GM23338 (cell line): ENCODE measurements at regions not wholly inside any gene's neighbourhood (a gene's known extent, or its start where the extent isn't known, plus 50 kb on each side); places are given as distances from the start of the nearest gene placed in this dataset.

Experiments used
- ATAC-seq: fragments of 200-7000 bp; cut with Tn5 transposase; 3 replicates; pipeline ENCODE4 v1.9.1; 2020
- DNase-seq: peaks from one replicate; pipeline ENCODE4 v3.0.0-alpha.2; 2015; ENCODE audit warnings: low spot score
- H2AFZ ChIP-seq: fragments of 200-600 bp; sonication (generic); 2 replicates; pipeline ENCODE4 v1.8.0; 2016; ENCODE audit warnings: antibody characterized with exemption, mild to moderate bottlenecking, moderate library complexity
- H3F3A ChIP-seq: fragments of 200-600 bp; sonication (generic); replicated peaks from 2 replicates; pipeline ENCODE4 v1.8.0; 2017; ENCODE audit warnings: antibody characterized with exemption, mixed run types, low read depth
- H3K27ac ChIP-seq: fragments of 200-600 bp; sonication (generic); 2 replicates; pipeline ENCODE4 v1.6.1; 2016; ENCODE audit warnings: low read depth
- H3K27me3 ChIP-seq: fragments of 200-600 bp; sonication (generic); 2 replicates; pipeline ENCODE4 v1.8.0; 2016; ENCODE audit warnings: mild to moderate bottlenecking, mixed run types, moderate library complexity; ENCODE audit not compliant: insufficient read depth
- H3K36me3 ChIP-seq: fragments of 200-600 bp; sonication (generic); 2 replicates; pipeline ENCODE4 v1.8.0; 2016; ENCODE audit warnings: mild to moderate bottlenecking; ENCODE audit not compliant: insufficient read depth
- H3K4me1 ChIP-seq: fragments of 200-600 bp; sonication (generic); 2 replicates; pipeline ENCODE4 v1.8.0; 2016; ENCODE audit warnings: mild to moderate bottlenecking, moderate library complexity; ENCODE audit not compliant: insufficient read depth
- H3K4me2 ChIP-seq: fragments of 200-600 bp; sonication (generic); 2 replicates; pipeline ENCODE4 v1.7.1; 2017; ENCODE audit warnings: mixed run types
- H3K4me3 ChIP-seq: fragments of 200-600 bp; sonication (generic); 2 replicates; pipeline ENCODE4 v1.6.1; 2016; ENCODE audit warnings: mixed run types
- H3K79me2 ChIP-seq: fragments of 200-600 bp; sonication (generic); replicated peaks from 2 replicates; pipeline ENCODE4 v1.8.0; 2017; ENCODE audit warnings: mild to moderate bottlenecking; ENCODE audit not compliant: insufficient read depth
- H3K9me2 ChIP-seq: fragments of 200-600 bp; sonication (generic); 2 replicates; pipeline ENCODE4 v1.8.0; 2017; ENCODE audit not compliant: insufficient read depth
- H4K20me1 ChIP-seq: fragments of 200-600 bp; sonication (generic); replicated peaks from 2 replicates; pipeline ENCODE4 v1.8.0; 2017; ENCODE audit warnings: mild to moderate bottlenecking; ENCODE audit not compliant: insufficient read depth
- H3K27ac Mint-ChIP-seq: 2 replicates; pipeline ENCODE4 v1.8.0; 2020; ENCODE audit warnings: inconsistent platforms, mild to moderate bottlenecking, moderate library complexity, mixed read lengths
- H3K27me3 Mint-ChIP-seq: 3 replicates; pipeline ENCODE4 v1.8.0; 2022; ENCODE audit warnings: low read depth, mild to moderate bottlenecking, moderate library complexity, mixed read lengths, inconsistent platforms; ENCODE audit not compliant: insufficient read depth, poor library complexity
- H3K36me3 Mint-ChIP-seq: 3 replicates; pipeline ENCODE4 v1.8.0; 2021; ENCODE audit warnings: low read depth, mild to moderate bottlenecking, inconsistent platforms, moderate library complexity, mixed read lengths
- H3K4me1 Mint-ChIP-seq: 3 replicates; pipeline ENCODE4 v1.8.0; 2020; ENCODE audit warnings: mild to moderate bottlenecking, inconsistent platforms, mixed read lengths
- H3K4me3 Mint-ChIP-seq: 3 replicates; pipeline ENCODE4 v1.8.0; 2021; ENCODE audit warnings: moderate library complexity, mild to moderate bottlenecking, inconsistent platforms, mixed read lengths
- H3K9me3 Mint-ChIP-seq: 3 replicates; pipeline ENCODE4 v1.8.0; 2020; ENCODE audit warnings: moderate library complexity, mild to moderate bottlenecking, inconsistent platforms, mixed read lengths
- CREB1 ChIP-seq: fragments of 250-450 bp; sonication (Bioruptor Pico); IDR thresholded peaks from 2 replicates; pipeline ENCODE4 v1.5.0; 2020; ENCODE audit warnings: low read depth, mild to moderate bottlenecking, moderate library complexity
- CTCF ChIP-seq, 2 experiments: fragments of 200-600 bp in 1 of 2; sonication (generic) in 1 of 2; conservative IDR thresholded peaks; 2 replicates each; pipeline versions ENCODE4 v1.5.1 to v1.6.1; 2016 to 2017; ENCODE audit warnings: antibody characterized with exemption in 2 of 2, low read depth in 2 of 2, mild to moderate bottlenecking in 2 of 2, moderate library complexity in 1 of 2
- ETS1 ChIP-seq: IDR thresholded peaks from 2 replicates; pipeline ENCODE4 v1.6.1; 2016; ENCODE audit warnings: antibody characterized with exemption
- EZH2 ChIP-seq: fragments of 200-600 bp; sonication (generic); IDR thresholded peaks from one replicate; pipeline ENCODE4 v1.8.0; 2017; ENCODE audit warnings: antibody characterized with exemption, mild to moderate bottlenecking, low read depth; ENCODE audit not compliant: unreplicated experiment
- EZH2phosphoT487 ChIP-seq: fragments of 200-600 bp; sonication (generic); IDR thresholded peaks from one replicate; pipeline ENCODE4 v1.8.1; 2018; ENCODE audit warnings: antibody characterized with exemption; ENCODE audit not compliant: unreplicated experiment
- JUNB ChIP-seq: IDR thresholded peaks from one replicate; pipeline ENCODE4 v1.6.1; 2016; ENCODE audit warnings: antibody characterized with exemption; ENCODE audit not compliant: unreplicated experiment
- NANOG ChIP-seq: IDR thresholded peaks from 2 replicates; pipeline ENCODE4 v1.6.1; 2016; ENCODE audit warnings: antibody characterized with exemption, borderline replicate concordance
- POLR2AphosphoS5 ChIP-seq: IDR thresholded peaks from 2 replicates; pipeline ENCODE4 v1.6.1; 2016; ENCODE audit warnings: antibody characterized with exemption, low read depth
- REST ChIP-seq: IDR thresholded peaks from one replicate; pipeline ENCODE4 v1.6.1; 2018; ENCODE audit warnings: antibody characterized with exemption; ENCODE audit not compliant: unreplicated experiment
- STAT1 ChIP-seq: IDR thresholded peaks from one replicate; pipeline ENCODE4 v1.6.1; 2016; ENCODE audit warnings: antibody characterized with exemption; ENCODE audit not compliant: unreplicated experiment
- ZNF114 ChIP-seq: fragments of 250-450 bp; sonication (Bioruptor Pico); IDR thresholded peaks from 2 replicates; pipeline ENCODE4 v1.5.0; 2020; ENCODE audit warnings: mild to moderate bottlenecking, moderate library complexity
- ZNF331 ChIP-seq: fragments of 250-450 bp; sonication (Bioruptor Pico); IDR thresholded peaks from 2 replicates; pipeline ENCODE4 v1.5.0; 2020; ENCODE audit warnings: low read depth, mild to moderate bottlenecking, moderate library complexity
- ZNF462 ChIP-seq: fragments of 250-450 bp; sonication (Bioruptor Pico); IDR thresholded peaks from 2 replicates; pipeline ENCODE4 v1.5.0; 2020; ENCODE audit warnings: mild to moderate bottlenecking, moderate library complexity

GRCh38 chr6:103995571-103995970, 864.1 kb downstream of the HACE1 start:
- no peaks in the 10 kb centered on the region for H3K9me2 ChIP-seq
- TF ChIP-seq ZNF331 (CRISPR knock-in tag): no peak
- TF ChIP-seq ZNF114 (CRISPR knock-in tag): no peak
- no peak for TF ChIP-seq JUNB
- TF ChIP-seq POLR2AphosphoS5: no peak
- TF ChIP-seq STAT1: no peak
- TF ChIP-seq CREB1 (CRISPR knock-in tag): no peak
- TF ChIP-seq NANOG: no peak
- no peak for TF ChIP-seq CTCF (conservative IDR thresholded peaks at IDR 0.05; ENCODE audit: low read depth in 2 of 2)
- no peak for TF ChIP-seq EZH2
- no peak for TF ChIP-seq ETS1
- TF ChIP-seq ZNF462 (CRISPR knock-in tag): no peak
- no peak for TF ChIP-seq REST
- no peak for TF ChIP-seq EZH2phosphoT487
- no peak overlapping the region for H2AFZ ChIP-seq
- H4K20me1 ChIP-seq: no peaks in the 10 kb centered on the region; the same call in 1 of the 2 replicates
- DNase-seq (no peak), ATAC-seq (no peak)
- no peaks in the 10 kb centered on the region for H3F3A ChIP-seq
- H3K9me3 Mint-ChIP-seq: no peaks in the 10 kb centered on the region
- peaks cover 2% of the 10 kb centered on the region for H3K27me3 Mint-ChIP-seq
- H3K27ac ChIP-seq: no peak overlapping the region
- no peaks in the 10 kb centered on the region for H3K36me3 ChIP-seq
- no peak overlapping the region for H3K4me3 Mint-ChIP-seq
- H3K27me3 ChIP-seq: no peaks in the 10 kb centered on the region
- no peaks in the 10 kb centered on the region for H3K4me1 ChIP-seq
- no peak overlapping the region for H3K4me2 ChIP-seq
- no peak overlapping the region for H3K4me3 ChIP-seq
- peaks cover 3% of the 10 kb centered on the region; the same call in 1 of the 3 replicates for H3K4me1 Mint-ChIP-seq
- H3K27ac Mint-ChIP-seq: no peak overlapping the region
- H3K79me2 ChIP-seq: no peaks in the 10 kb centered on the region
- H3K36me3 Mint-ChIP-seq: no peaks in the 10 kb centered on the region
